Activated naive CD4-positive, alpha-beta T cell treated with anti-CD3 and anti-CD28 coated beads, Interleukin-2, amount 10 ng/mL, durations not matched to agents 7 days and 5 days (primary cell): ENCODE measurements at regions not wholly inside any gene's neighbourhood (a gene's known extent, or its start where the extent isn't known, plus 50 kb on each side); places are given as distances from the start of the nearest gene placed in this dataset.

Experiments used
- CTCF ChIA-PET: fragments of 350-600 bp; sonication (Branson Sonifier 250); formaldehyde crosslinking; loops from one replicate; lab custom pipeline; 2021; ENCODE audit warnings: antibody characterized with exemption; lab: Charles Lee
- DNase-seq: peaks from one replicate; pipeline ENCODE4 v3.0.0-alpha.2; 2020
- H3K27ac Mint-ChIP-seq: one replicate; pipeline ENCODE4 v1.8.0; 2021; ENCODE audit warnings: mild to moderate bottlenecking, moderate library complexity, mixed read lengths
- H3K27me3 Mint-ChIP-seq: one replicate; pipeline ENCODE4 v1.8.0; 2021; ENCODE audit warnings: mild to moderate bottlenecking, mixed read lengths
- H3K36me3 Mint-ChIP-seq: one replicate; pipeline ENCODE4 v1.8.0; 2021; ENCODE audit warnings: mixed read lengths
- H3K4me1 Mint-ChIP-seq: one replicate; pipeline ENCODE4 v1.8.0; 2021; ENCODE audit warnings: mixed read lengths
- H3K4me3 Mint-ChIP-seq: one replicate; pipeline ENCODE4 v1.8.0; 2021; ENCODE audit warnings: mild to moderate bottlenecking, moderate library complexity, mixed read lengths
- H3K9me3 Mint-ChIP-seq: one replicate; pipeline ENCODE4 v1.8.0; 2021; ENCODE audit warnings: mixed read lengths

GRCh38 chr12:42962384-42962783 is 372.8 kb upstream of the PRICKLE1 start:
- CTCF ChIA-PET = no interaction called here
- Mint-ChIP-seq H3K4me3 (no peak overlapping the region), H3K36me3 (no peaks in the 10 kb centered on the region), H3K9me3 (no peaks in the 10 kb centered on the region), H3K27me3 (no peaks in the 10 kb centered on the region), H3K27ac (no peak overlapping the region), H3K4me1 (no peaks in the 10 kb centered on the region)
- no peak for DNase-seq

GRCh38 chr12:42961395-42961794 is 371.8 kb upstream of the PRICKLE1 start:
- no peak for DNase-seq
- Mint-ChIP-seq H3K27me3 (no peaks in the 10 kb centered on the region), H3K4me1 (no peaks in the 10 kb centered on the region), H3K36me3 (no peaks in the 10 kb centered on the region), H3K4me3 (no peak overlapping the region), H3K27ac (no peak overlapping the region), H3K9me3 (no peaks in the 10 kb centered on the region)
- CTCF ChIA-PET = no interaction called here

GRCh38 chr12:42960087-42960527 is 370.6 kb upstream of the PRICKLE1 start:
- Mint-ChIP-seq H3K9me3 (no peaks in the 10 kb centered on the region), H3K4me1 (no peaks in the 10 kb centered on the region), H3K36me3 (no peaks in the 10 kb centered on the region), H3K4me3 (no peak overlapping the region), H3K27ac (no peak overlapping the region), H3K27me3 (no peaks in the 10 kb centered on the region)
- DNase-seq = no peak
- CTCF ChIA-PET = no interaction called here

- no peak for DNase-seq
- no peaks in the 10 kb centered on the region for H3K27me3 Mint-ChIP-seq
- H3K27ac Mint-ChIP-seq = no peak overlapping the region
- CTCF ChIA-PET = no interaction called here
- no peaks in the 10 kb centered on the region for H3K4me1 Mint-ChIP-seq
- H3K4me3 Mint-ChIP-seq = no peak overlapping the region
- H3K36me3 Mint-ChIP-seq = no peaks in the 10 kb centered on the region
- H3K9me3 Mint-ChIP-seq = peaks cover 3% of the 10 kb centered on the region
Measured at GRCh38 chr12:42958291-42958674, 368.7 kb upstream of the PRICKLE1 start.

GRCh38 chr12:42957561-42958290 is 368.2 kb upstream of the PRICKLE1 start:
- no peak overlapping the region for H3K4me3 Mint-ChIP-seq
- H3K4me1 Mint-ChIP-seq = no peaks in the 10 kb centered on the region
- no peaks in the 10 kb centered on the region for H3K36me3 Mint-ChIP-seq
- peaks cover 3% of the 10 kb centered on the region for H3K9me3 Mint-ChIP-seq
- H3K27ac Mint-ChIP-seq = no peak overlapping the region
- CTCF ChIA-PET = no interaction called here
- DNase-seq = no peak
- no peaks in the 10 kb centered on the region for H3K27me3 Mint-ChIP-seq

- H3K27me3 Mint-ChIP-seq = no peaks in the 10 kb centered on the region
- CTCF ChIA-PET = no interaction called here
- no peaks in the 10 kb centered on the region for H3K4me1 Mint-ChIP-seq
- no peak for DNase-seq
- no peaks in the 10 kb centered on the region for H3K36me3 Mint-ChIP-seq
- no peak overlapping the region for H3K4me3 Mint-ChIP-seq
- H3K27ac Mint-ChIP-seq = no peak overlapping the region
- peaks cover 3% of the 10 kb centered on the region for H3K9me3 Mint-ChIP-seq
Measured at GRCh38 chr12:42957136-42957535, 367.6 kb upstream of the PRICKLE1 start.

GRCh38 chr12:42953021-42953420 is 363.5 kb upstream of the PRICKLE1 start:
- Mint-ChIP-seq H3K36me3 (no peaks in the 10 kb centered on the region), H3K27me3 (no peaks in the 10 kb centered on the region), H3K4me1 (no peaks in the 10 kb centered on the region), H3K9me3 (peaks cover 5% of the 10 kb centered on the region), H3K4me3 (no peak overlapping the region), H3K27ac (no peak overlapping the region)
- CTCF ChIA-PET = no interaction called here
- DNase-seq = no peak

GRCh38 chr12:42946871-42947381 is 357.4 kb upstream of the PRICKLE1 start:
- Mint-ChIP-seq H3K4me1 (no peaks in the 10 kb centered on the region), H3K27ac (no peak overlapping the region), H3K27me3 (no peaks in the 10 kb centered on the region), H3K9me3 (peaks cover 5% of the 10 kb centered on the region), H3K36me3 (no peaks in the 10 kb centered on the region), H3K4me3 (no peak overlapping the region)
- CTCF ChIA-PET = no interaction called here
- DNase-seq = no peak

- no peak overlapping the region for H3K27ac Mint-ChIP-seq
- CTCF ChIA-PET = no interaction called here
- DNase-seq = no peak
- no peak overlapping the region for H3K4me3 Mint-ChIP-seq
- H3K27me3 Mint-ChIP-seq = no peaks in the 10 kb centered on the region
- no peaks in the 10 kb centered on the region for H3K4me1 Mint-ChIP-seq
- H3K9me3 Mint-ChIP-seq = peaks cover 9% of the 10 kb centered on the region
- no peaks in the 10 kb centered on the region for H3K36me3 Mint-ChIP-seq
Measured at GRCh38 chr12:42945927-42946326, 356.4 kb upstream of the PRICKLE1 start.

- DNase-seq = no peak
- no peak overlapping the region for H3K4me3 Mint-ChIP-seq
- peaks cover 9% of the 10 kb centered on the region for H3K9me3 Mint-ChIP-seq
- H3K36me3 Mint-ChIP-seq = no peaks in the 10 kb centered on the region
- H3K27ac Mint-ChIP-seq = no peak overlapping the region
- H3K27me3 Mint-ChIP-seq = no peaks in the 10 kb centered on the region
- CTCF ChIA-PET = no interaction called here
- H3K4me1 Mint-ChIP-seq = no peaks in the 10 kb centered on the region
Measured at GRCh38 chr12:42944516-42944915, 355.0 kb upstream of the PRICKLE1 start.

- H3K9me3 Mint-ChIP-seq = peaks cover 5% of the 10 kb centered on the region
- H3K36me3 Mint-ChIP-seq = no peaks in the 10 kb centered on the region
- no peak overlapping the region for H3K27ac Mint-ChIP-seq
- CTCF ChIA-PET = no interaction called here
- H3K27me3 Mint-ChIP-seq = no peaks in the 10 kb centered on the region
- no peak overlapping the region for H3K4me3 Mint-ChIP-seq
- H3K4me1 Mint-ChIP-seq = no peaks in the 10 kb centered on the region
- DNase-seq = no peak
Measured at GRCh38 chr12:42936991-42937390, 347.4 kb upstream of the PRICKLE1 start.

- no peak overlapping the region for H3K27ac Mint-ChIP-seq
- no peaks in the 10 kb centered on the region for H3K4me1 Mint-ChIP-seq
- no peaks in the 10 kb centered on the region for H3K36me3 Mint-ChIP-seq
- H3K27me3 Mint-ChIP-seq = no peaks in the 10 kb centered on the region
- CTCF ChIA-PET = no interaction called here
- no peak overlapping the region for H3K4me3 Mint-ChIP-seq
- DNase-seq = no peak
- H3K9me3 Mint-ChIP-seq = no peaks in the 10 kb centered on the region
Measured at GRCh38 chr12:42936260-42936659, 346.7 kb upstream of the PRICKLE1 start.

GRCh38 chr12:42935756-42936155 is 346.2 kb upstream of the PRICKLE1 start:
- DNase-seq = no peak
- no peaks in the 10 kb centered on the region for H3K36me3 Mint-ChIP-seq
- H3K4me3 Mint-ChIP-seq = no peak overlapping the region
- H3K27ac Mint-ChIP-seq = no peak overlapping the region
- H3K4me1 Mint-ChIP-seq = no peaks in the 10 kb centered on the region
- H3K27me3 Mint-ChIP-seq = no peaks in the 10 kb centered on the region
- H3K9me3 Mint-ChIP-seq = no peaks in the 10 kb centered on the region
- CTCF ChIA-PET = no interaction called here

- no peak for DNase-seq
- Mint-ChIP-seq H3K27ac (no peak overlapping the region), H3K27me3 (no peaks in the 10 kb centered on the region), H3K4me1 (no peaks in the 10 kb centered on the region), H3K36me3 (no peaks in the 10 kb centered on the region), H3K9me3 (no peaks in the 10 kb centered on the region), H3K4me3 (no peak overlapping the region)
- CTCF ChIA-PET = no interaction called here
Measured at GRCh38 chr12:42935090-42935489, 345.5 kb upstream of the PRICKLE1 start.

GRCh38 chr12:42933461-42934081 is 344.0 kb upstream of the PRICKLE1 start:
- H3K9me3 Mint-ChIP-seq = no peaks in the 10 kb centered on the region
- no peaks in the 10 kb centered on the region for H3K4me1 Mint-ChIP-seq
- no peak for DNase-seq
- no peaks in the 10 kb centered on the region for H3K27me3 Mint-ChIP-seq
- H3K27ac Mint-ChIP-seq = no peak overlapping the region
- CTCF ChIA-PET = no interaction called here
- no peaks in the 10 kb centered on the region for H3K36me3 Mint-ChIP-seq
- no peak overlapping the region for H3K4me3 Mint-ChIP-seq
